NB4 (cell line): ENCODE measurements at regions not wholly inside any gene's neighbourhood (a gene's known extent, or its start where the extent isn't known, plus 50 kb on each side); places are given as distances from the start of the nearest gene placed in this dataset.

Experiments used
- POLR2A ChIP-seq: IDR thresholded peaks from 2 replicates; pipeline ENCODE4 v1.6.1; 2011; ENCODE audit warnings: mild to moderate bottlenecking; ENCODE audit not compliant: insufficient read length; ENCODE audit errors: extremely low read depth
- TF ChIP-seq, protein P1 (sequence below): IDR thresholded peaks from one replicate; pipeline ENCODE4 v1.5.1; 2012; ENCODE audit warnings: low read depth, low read length
- TF ChIP-seq, protein P2 (sequence below): IDR thresholded peaks from 2 replicates; pipeline ENCODE4 v1.6.1; 2011; ENCODE audit warnings: low read depth, low read length

DNA sequence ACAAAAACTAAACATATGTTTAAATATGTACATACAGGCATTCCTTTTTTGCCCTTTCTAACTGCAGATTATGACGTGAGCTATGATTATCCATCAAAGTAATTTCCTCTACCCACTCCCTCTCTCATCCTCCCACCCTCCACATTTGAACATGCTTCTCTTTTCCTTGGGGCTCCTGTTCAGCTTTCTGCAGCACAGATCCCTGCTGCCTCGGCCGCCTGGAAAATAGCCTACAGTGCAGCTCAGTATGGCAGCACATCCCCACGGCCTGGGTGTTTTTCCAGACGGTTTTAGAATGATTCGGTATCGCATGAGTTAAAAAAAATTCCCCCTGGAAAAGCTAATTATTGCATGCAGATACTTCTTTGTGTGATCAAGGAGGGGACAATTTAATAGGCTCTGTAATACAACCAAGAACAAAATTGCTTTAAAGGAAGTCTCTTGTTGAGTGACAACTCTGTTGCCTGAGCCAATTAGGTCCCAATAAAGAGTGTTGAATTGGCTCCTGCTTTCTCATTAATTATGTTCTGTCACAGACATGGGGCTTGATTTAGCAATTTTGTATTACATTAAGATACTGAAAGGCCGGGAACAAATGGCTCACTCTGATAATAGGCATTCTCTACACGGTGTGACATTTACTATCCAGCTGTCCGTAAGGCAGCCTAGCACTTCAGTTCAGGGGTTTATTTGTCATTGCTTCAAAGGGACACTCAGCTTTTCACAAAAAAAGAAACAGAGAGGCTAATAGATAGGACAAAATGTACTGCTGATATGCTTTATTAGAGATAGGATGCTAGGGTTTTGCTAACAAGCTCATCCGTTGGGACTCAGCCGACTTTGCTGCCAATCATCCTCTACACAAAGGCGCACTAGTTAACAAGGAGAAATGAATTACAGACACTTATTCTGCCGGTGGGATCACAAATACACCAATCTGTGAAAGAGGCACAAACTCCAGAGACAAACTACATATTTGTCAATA is 285.8 kb upstream of the G2E3 start:
- TF ChIP-seq, protein P1, sequence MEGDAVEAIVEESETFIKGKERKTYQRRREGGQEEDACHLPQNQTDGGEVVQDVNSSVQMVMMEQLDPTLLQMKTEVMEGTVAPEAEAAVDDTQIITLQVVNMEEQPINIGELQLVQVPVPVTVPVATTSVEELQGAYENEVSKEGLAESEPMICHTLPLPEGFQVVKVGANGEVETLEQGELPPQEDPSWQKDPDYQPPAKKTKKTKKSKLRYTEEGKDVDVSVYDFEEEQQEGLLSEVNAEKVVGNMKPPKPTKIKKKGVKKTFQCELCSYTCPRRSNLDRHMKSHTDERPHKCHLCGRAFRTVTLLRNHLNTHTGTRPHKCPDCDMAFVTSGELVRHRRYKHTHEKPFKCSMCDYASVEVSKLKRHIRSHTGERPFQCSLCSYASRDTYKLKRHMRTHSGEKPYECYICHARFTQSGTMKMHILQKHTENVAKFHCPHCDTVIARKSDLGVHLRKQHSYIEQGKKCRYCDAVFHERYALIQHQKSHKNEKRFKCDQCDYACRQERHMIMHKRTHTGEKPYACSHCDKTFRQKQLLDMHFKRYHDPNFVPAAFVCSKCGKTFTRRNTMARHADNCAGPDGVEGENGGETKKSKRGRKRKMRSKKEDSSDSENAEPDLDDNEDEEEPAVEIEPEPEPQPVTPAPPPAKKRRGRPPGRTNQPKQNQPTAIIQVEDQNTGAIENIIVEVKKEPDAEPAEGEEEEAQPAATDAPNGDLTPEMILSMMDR: no peak
- no peak for TF ChIP-seq POLR2A
- TF ChIP-seq, protein P2, sequence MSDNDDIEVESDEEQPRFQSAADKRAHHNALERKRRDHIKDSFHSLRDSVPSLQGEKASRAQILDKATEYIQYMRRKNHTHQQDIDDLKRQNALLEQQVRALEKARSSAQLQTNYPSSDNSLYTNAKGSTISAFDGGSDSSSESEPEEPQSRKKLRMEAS: no peak
